ENCODE measurements at regions not wholly inside any gene's neighbourhood (a gene's known extent, or its start where the extent isn't known, plus 50 kb on each side); places are given as distances from the start of the nearest gene placed in this dataset.

- no peak overlapping the region for H3K27ac ChIP-seq (replicated peaks in 1 of 4)
- no peak for DNase-seq (ENCODE audit: extremely low spot score)
- H3K36me3 ChIP-seq = no peaks in the 10 kb centered on the region
- WGBS = 64% methylated on average over 7 of the region's 7 CpGs
- no peaks in the 10 kb centered on the region for H3K4me1 ChIP-seq
- H3K4me3 ChIP-seq = no peak overlapping the region
- H3K9me3 ChIP-seq = no peaks in the 10 kb centered on the region
- intact Hi-C loops (cut with DNase I) = no loop called here
- TF ChIP-seq EP300 (IDR thresholded peaks at IDR 0.05) = no peak
- TF ChIP-seq POLR2A (IDR thresholded peaks at IDR 0.05; ENCODE audit: low read depth) = no peak
- no peak for TF ChIP-seq CTCF (IDR thresholded peaks at IDR 0.05)
- TF ChIP-seq POLR2AphosphoS5 (IDR thresholded peaks at IDR 0.05) = no peak
- H3K27me3 ChIP-seq = peaks cover 0 to 59% (median 0%) of the 10 kb centered on the region in 4 donors
These were observed 170.8 kb downstream of the ATG4C start for GRCh38 chr1:62954758-62955157.

- Histone ChIP-seq H3K27me3 (peaks cover 0 to 60% (median 0%) of the 10 kb centered on the region in 4 donors), H3K4me1 (no peaks in the 10 kb centered on the region), H3K36me3 (no peaks in the 10 kb centered on the region), H3K27ac (replicated peaks in 1 of 4) (no peak overlapping the region), H3K4me3 (no peak overlapping the region), H3K9me3 (no peaks in the 10 kb centered on the region)
- 77% methylated on average over 1 of the region's 1 CpG for WGBS
- no peak for TF ChIP-seq EP300 (IDR thresholded peaks at IDR 0.05)
- no peak for TF ChIP-seq CTCF (IDR thresholded peaks at IDR 0.05)
- TF ChIP-seq POLR2AphosphoS5 (IDR thresholded peaks at IDR 0.05) = no peak
- TF ChIP-seq POLR2A (IDR thresholded peaks at IDR 0.05; ENCODE audit: low read depth) = no peak
- DNase-seq (ENCODE audit: extremely low spot score) = no peak
- intact Hi-C loops (cut with DNase I) = no loop called here
These were observed 171.7 kb downstream of the ATG4C start for GRCh38 chr1:62955666-62956065.

GRCh38 chr1:62962014-62962812 is 178.3 kb downstream of the ATG4C start:
- DNase-seq (ENCODE audit: extremely low spot score) = no peak
- WGBS = 63% methylated on average over 4 of the region's 4 CpGs
- Histone ChIP-seq H3K4me1 (no peaks in the 10 kb centered on the region), H3K36me3 (no peaks in the 10 kb centered on the region), H3K4me3 (no peak overlapping the region), H3K27ac (replicated peaks in 1 of 4) (no peak overlapping the region), H3K9me3 (no peaks in the 10 kb centered on the region), H3K27me3 (peaks cover 0 to 48% (median 2%) of the 10 kb centered on the region in 4 donors)
- TF ChIP-seq POLR2AphosphoS5 (IDR thresholded peaks at IDR 0.05) (no peak), POLR2A (IDR thresholded peaks at IDR 0.05; ENCODE audit: low read depth) (no peak), CTCF (IDR thresholded peaks at IDR 0.05) (no peak), EP300 (IDR thresholded peaks at IDR 0.05) (no peak)
- intact Hi-C loops (cut with DNase I) = no loop called here

GRCh38 chr1:62962901-62963776 is 179.2 kb downstream of the ATG4C start:
- DNase-seq (ENCODE audit: extremely low spot score) = no peak
- Histone ChIP-seq H3K4me3 (no peak overlapping the region), H3K4me1 (no peaks in the 10 kb centered on the region), H3K27ac (replicated peaks in 1 of 4) (no peak overlapping the region), H3K9me3 (no peaks in the 10 kb centered on the region), H3K36me3 (no peaks in the 10 kb centered on the region), H3K27me3 (peaks cover 0 to 46% (median 2%) of the 10 kb centered on the region in 4 donors)
- TF ChIP-seq CTCF (IDR thresholded peaks at IDR 0.05) = peak in 2 of 3 experiments; percentile 26 to 28
- TF ChIP-seq POLR2A (IDR thresholded peaks at IDR 0.05; ENCODE audit: low read depth) = no peak
- intact Hi-C loops (cut with DNase I) = no loop called here
- WGBS = 37% methylated on average over 8 of the region's 10 CpGs
